BLaER1 (cell line): ENCODE measurements at regions not wholly inside any gene's neighbourhood (a gene's known extent, or its start where the extent isn't known, plus 50 kb on each side); places are given as distances from the start of the nearest gene placed in this dataset.

ENCODE experiments used
- H3K27ac ChIP-seq: shearing (Covaris generic); formaldehyde crosslinking; 2 replicates; pipeline ENCODE4 v1.8.1; 2022
- H3K27me3 ChIP-seq: shearing (Covaris generic); formaldehyde crosslinking; 2 replicates; pipeline ENCODE4 v1.8.1; 2022
- H3K36me3 ChIP-seq: shearing (Covaris generic); formaldehyde crosslinking; 2 replicates; pipeline ENCODE4 v1.8.1; 2022
- H3K4me1 ChIP-seq: shearing (Covaris generic); formaldehyde crosslinking; 2 replicates; pipeline ENCODE4 v1.8.1; 2022
- H3K4me2 ChIP-seq: shearing (Covaris generic); formaldehyde crosslinking; 2 replicates; pipeline ENCODE4 v1.8.1; 2022
- H3K4me3 ChIP-seq: shearing (Covaris generic); formaldehyde crosslinking; 2 replicates; pipeline ENCODE4 v1.8.1; 2022
- H3K9ac ChIP-seq: shearing (Covaris generic); formaldehyde crosslinking; 2 replicates; pipeline ENCODE4 v1.8.1; 2022
- H3K9me3 ChIP-seq: shearing (Covaris generic); formaldehyde crosslinking; 2 replicates; pipeline ENCODE4 v1.8.1; 2022
- H4K20me1 ChIP-seq: shearing (Covaris generic); formaldehyde crosslinking; 2 replicates; pipeline ENCODE4 v1.8.1; 2022
- Cebpa-rat ChIP-seq: shearing (Covaris generic); IDR thresholded peaks from 2 replicates; pipeline ENCODE4 v1.8.1; 2022

DNA sequence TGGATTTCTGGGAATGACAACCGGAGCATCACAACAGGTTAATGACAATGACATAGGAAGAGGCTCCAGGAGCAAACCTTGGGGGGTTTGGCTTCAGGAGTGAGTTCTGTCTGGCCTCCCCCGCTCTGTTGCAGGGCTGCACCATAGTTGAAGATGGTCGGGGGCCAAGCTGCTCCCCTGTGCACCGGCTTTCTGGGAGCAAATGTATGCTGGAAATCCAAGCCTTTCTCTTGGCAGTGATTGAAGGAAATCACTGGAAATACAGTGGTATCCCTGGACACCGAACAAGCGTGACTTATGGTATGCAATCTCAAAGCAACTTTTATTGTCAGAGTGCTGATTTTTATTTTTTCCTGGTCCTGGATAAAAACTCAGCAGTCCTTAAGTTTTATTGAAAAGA is 251.9 kb upstream of the ZNF32 start:
- no peak overlapping the region for H3K4me3 ChIP-seq
- H3K9ac ChIP-seq = no peak overlapping the region
- H3K4me1 ChIP-seq = peaks cover 23% of the 10 kb centered on the region
- TF ChIP-seq Cebpa-rat = no peak
- no peaks in the 10 kb centered on the region for H3K36me3 ChIP-seq
- no peaks in the 10 kb centered on the region for H3K27me3 ChIP-seq
- no peak overlapping the region for H3K4me2 ChIP-seq
- H4K20me1 ChIP-seq = no peaks in the 10 kb centered on the region
- 0 out of 2 replicates have a peak, but pooled peaks cover 6% of the 10 kb centered on the region for H3K9me3 ChIP-seq
- H3K27ac ChIP-seq = no peak overlapping the region

GRCh38 chr10:43899224-43899959 is 250.7 kb upstream of the ZNF32 start:
- Histone ChIP-seq H3K36me3 (no peaks in the 10 kb centered on the region), H3K27me3 (no peaks in the 10 kb centered on the region), H3K4me3 (no peak overlapping the region), H3K9me3 (0 out of 2 replicates have a peak, but pooled peaks cover 6% of the 10 kb centered on the region), H3K9ac (no peak overlapping the region), H3K4me2 (peak overlapping the region; percentile 58), H4K20me1 (no peaks in the 10 kb centered on the region), H3K27ac (no peak overlapping the region), H3K4me1 (peaks cover 23% of the 10 kb centered on the region)
- TF ChIP-seq Cebpa-rat = no peak

- H3K9ac ChIP-seq = no peak overlapping the region
- H3K4me1 ChIP-seq = peaks cover 23% of the 10 kb centered on the region
- H3K4me3 ChIP-seq = no peak overlapping the region
- TF ChIP-seq Cebpa-rat = no peak
- no peaks in the 10 kb centered on the region for H4K20me1 ChIP-seq
- H3K27ac ChIP-seq = no peak overlapping the region
- H3K36me3 ChIP-seq = no peaks in the 10 kb centered on the region
- H3K27me3 ChIP-seq = no peaks in the 10 kb centered on the region
- 0 out of 2 replicates have a peak, but pooled peaks cover 6% of the 10 kb centered on the region for H3K9me3 ChIP-seq
- peak overlapping the region; percentile 58 for H3K4me2 ChIP-seq
Observed at GRCh38 chr10:43898592-43898991, 249.9 kb upstream of the ZNF32 start.

GRCh38 chr10:43897765-43898419 is 249.2 kb upstream of the ZNF32 start:
- Histone ChIP-seq H3K27ac (no peak overlapping the region), H3K4me2 (no peak overlapping the region), H3K9me3 (0 out of 2 replicates have a peak, but pooled peaks cover 6% of the 10 kb centered on the region), H3K9ac (no peak overlapping the region), H3K4me3 (no peak overlapping the region), H3K36me3 (no peaks in the 10 kb centered on the region), H3K4me1 (peaks cover 23% of the 10 kb centered on the region), H3K27me3 (no peaks in the 10 kb centered on the region), H4K20me1 (no peaks in the 10 kb centered on the region)
- TF ChIP-seq Cebpa-rat = no peak

DNA sequence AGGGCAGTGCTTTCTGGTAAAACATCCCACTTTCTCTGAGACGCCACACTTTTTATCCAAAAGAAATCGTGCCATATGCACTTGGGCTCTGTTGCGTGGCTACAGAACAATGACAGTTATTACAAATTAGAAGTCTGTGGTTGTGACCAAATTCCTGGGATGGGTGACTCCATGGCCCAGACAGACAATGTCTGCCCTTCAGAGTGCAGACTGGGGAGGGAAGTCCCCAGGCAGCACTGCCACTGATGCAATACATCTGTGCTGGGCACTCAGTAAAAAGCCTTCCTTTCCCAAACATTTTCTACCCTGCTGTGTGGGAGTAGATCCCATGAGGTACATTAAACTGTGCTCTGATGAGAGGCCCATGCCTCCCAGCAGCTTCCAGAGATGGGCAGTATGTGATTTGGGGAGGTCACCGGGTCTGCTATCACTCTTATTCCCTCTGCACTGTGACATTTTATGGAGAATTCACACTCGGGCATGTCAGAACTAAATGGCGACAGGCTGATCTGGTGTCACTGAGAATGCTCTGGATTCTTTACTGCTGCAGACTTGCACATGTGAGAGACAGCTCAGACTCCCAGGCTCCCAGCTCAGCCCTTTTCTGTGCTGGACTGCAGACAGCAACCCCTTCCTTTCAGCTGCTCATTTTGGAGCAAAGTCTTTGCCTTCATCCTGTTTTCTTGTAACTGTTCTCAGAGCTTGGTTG is 243.5 kb upstream of the ZNF32 start:
- no peak for TF ChIP-seq Cebpa-rat
- no peak overlapping the region for H3K4me2 ChIP-seq

DNA sequence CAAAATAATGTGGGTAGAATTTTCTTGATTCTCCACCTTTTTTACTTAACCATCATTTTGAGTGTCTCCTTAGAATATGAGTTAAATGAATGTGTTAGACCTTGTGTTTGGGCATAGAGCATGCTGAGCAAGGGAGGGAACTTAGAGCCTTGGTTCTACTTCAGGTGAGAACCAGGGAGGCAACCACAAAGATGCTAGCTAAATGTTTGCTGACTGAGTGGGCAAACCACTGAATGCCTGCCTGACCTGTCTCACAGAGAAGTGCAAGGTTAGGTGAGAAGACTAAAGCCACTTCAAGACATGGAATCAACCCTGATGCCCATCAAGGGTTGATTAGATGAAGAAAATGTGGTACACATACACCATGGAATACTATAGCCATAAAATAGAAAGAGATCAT is 242.6 kb upstream of the ZNF32 start:
- Histone ChIP-seq H3K27ac (no peak overlapping the region), H3K36me3 (no peaks in the 10 kb centered on the region), H3K4me1 (peaks cover 5% of the 10 kb centered on the region; the same call in 1 of the 2 replicates)

More for the DNA sequence above, 243.5 kb upstream of the ZNF32 start:
- Histone ChIP-seq H3K4me1 (peaks cover 5% of the 10 kb centered on the region; the same call in 1 of the 2 replicates), H3K4me3 (no peak overlapping the region), H3K9me3 (0 out of 2 replicates have a peak, but pooled peaks cover 6% of the 10 kb centered on the region), H3K36me3 (no peaks in the 10 kb centered on the region), H4K20me1 (no peaks in the 10 kb centered on the region), H3K27me3 (no peaks in the 10 kb centered on the region), H3K9ac (no peak overlapping the region), H3K27ac (no peak overlapping the region)

GRCh38 chr10:43890124-43890523 is 241.4 kb upstream of the ZNF32 start:
- H3K27ac ChIP-seq = no peak overlapping the region
- no peak overlapping the region for H3K4me2 ChIP-seq
- H3K36me3 ChIP-seq = no peaks in the 10 kb centered on the region
- H4K20me1 ChIP-seq = no peaks in the 10 kb centered on the region
- TF ChIP-seq Cebpa-rat = no peak
- no peak overlapping the region for H3K9ac ChIP-seq
- H3K4me3 ChIP-seq = no peak overlapping the region
- H3K4me1 ChIP-seq = peaks cover 5% of the 10 kb centered on the region; the same call in 1 of the 2 replicates
- no peaks in the 10 kb centered on the region for H3K9me3 ChIP-seq
- H3K27me3 ChIP-seq = no peaks in the 10 kb centered on the region

More for the DNA sequence above, 242.6 kb upstream of the ZNF32 start:
- no peak for TF ChIP-seq Cebpa-rat
- Histone ChIP-seq H3K27me3 (no peaks in the 10 kb centered on the region), H3K4me2 (no peak overlapping the region), H3K9me3 (0 out of 2 replicates have a peak, but pooled peaks cover 4% of the 10 kb centered on the region), H3K9ac (no peak overlapping the region), H4K20me1 (no peaks in the 10 kb centered on the region), H3K4me3 (no peak overlapping the region)

DNA sequence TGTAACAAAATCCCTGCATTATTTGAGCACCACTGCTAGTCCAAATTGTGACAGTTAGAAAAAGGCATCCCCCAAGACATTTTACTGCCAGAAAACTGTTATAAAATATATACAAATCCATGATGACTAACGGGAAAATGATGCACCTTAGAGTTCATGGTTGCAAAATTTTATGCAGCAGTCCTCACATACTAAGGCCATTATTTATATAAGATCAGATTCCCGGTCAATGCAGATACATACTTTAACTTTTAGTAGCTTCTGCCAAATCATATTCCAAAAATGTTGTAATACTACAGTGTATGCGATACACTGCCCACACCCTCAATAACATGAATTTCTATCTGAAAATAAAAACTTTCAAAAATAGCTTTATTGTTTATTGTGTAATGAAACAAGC is 239.9 kb upstream of the ZNF32 start:
- Histone ChIP-seq H3K4me3 (no peak overlapping the region), H3K27me3 (no peaks in the 10 kb centered on the region; the same call in 1 of the 2 replicates), H4K20me1 (no peaks in the 10 kb centered on the region), H3K4me1 (peaks cover 5% of the 10 kb centered on the region; the same call in 1 of the 2 replicates), H3K9ac (no peak overlapping the region), H3K27ac (no peak overlapping the region), H3K36me3 (no peaks in the 10 kb centered on the region), H3K4me2 (no peak overlapping the region), H3K9me3 (no peaks in the 10 kb centered on the region)
- TF ChIP-seq Cebpa-rat = no peak

- TF ChIP-seq Cebpa-rat = no peak
- Histone ChIP-seq H3K4me3 (no peak overlapping the region), H3K4me1 (peaks cover 5% of the 10 kb centered on the region; the same call in 1 of the 2 replicates), H3K9me3 (no peaks in the 10 kb centered on the region), H3K27me3 (no peaks in the 10 kb centered on the region; the same call in 1 of the 2 replicates), H3K27ac (no peak overlapping the region), H3K4me2 (no peak overlapping the region), H4K20me1 (no peaks in the 10 kb centered on the region), H3K9ac (no peak overlapping the region), H3K36me3 (no peaks in the 10 kb centered on the region)
Observed at GRCh38 chr10:43885842-43886241, 237.2 kb upstream of the ZNF32 start.
